ENCODE measurements at regions not wholly inside any gene's neighbourhood (a gene's known extent, or its start where the extent isn't known, plus 50 kb on each side); places are given as distances from the start of the nearest gene placed in this dataset.

GRCh38 chr3:6455031-6455430 lies 405.9 kb upstream of the GRM7 start:
- TF ChIP-seq CTCF (conservative IDR thresholded peaks at IDR 0.05; ENCODE audit: low read length) (no peak), EZH2phosphoT487 (IDR thresholded peaks at IDR 0.05; ENCODE audit: borderline replicate concordance, low read depth, low read length) (no peak)

Measured in OCI-LY7 (cell line).